Left cardiac atrium (tissue), 4 donors: ENCODE measurements at regions not wholly inside any gene's neighbourhood (a gene's known extent, or its start where the extent isn't known, plus 50 kb on each side); places are given as distances from the start of the nearest gene placed in this dataset.
"Not testable (repeated sequence)": the region's sequence is repeated elsewhere in the genome, so short reads cannot be mapped to it uniquely, and the experiment has no call there.

ENCODE experiments used
- ATAC-seq, 2 donors: fragments of 200-7000 bp; cut with Tn5 transposase; one replicate each; pipeline ENCODE4 v1.9.1; 2020; ENCODE audit warnings: mild to moderate bottlenecking in 2 of 2, moderate library complexity in 2 of 2
- DNase-seq: peaks from one replicate; pipeline ENCODE4 v3.0.0-alpha.2; 2020
- intact Hi-C, 2 donors: fragments of 100-400 bp; cut with DNase I; formaldehyde crosslinking; loops; one replicate each; pipeline versions ENCODE4 v1.14.1 to v1.15.1; 2022 to 2023
- donor health status: DM: no; HTN: yes; CAD: no.
- donor health status: DM: no; HTN: yes; CAD: no; lungs with severe emphysema.
- donor health status: DM: yes; HTN: yes; CAD: no.
- donor health status: Dilated cardiomyopathy.

DNA sequence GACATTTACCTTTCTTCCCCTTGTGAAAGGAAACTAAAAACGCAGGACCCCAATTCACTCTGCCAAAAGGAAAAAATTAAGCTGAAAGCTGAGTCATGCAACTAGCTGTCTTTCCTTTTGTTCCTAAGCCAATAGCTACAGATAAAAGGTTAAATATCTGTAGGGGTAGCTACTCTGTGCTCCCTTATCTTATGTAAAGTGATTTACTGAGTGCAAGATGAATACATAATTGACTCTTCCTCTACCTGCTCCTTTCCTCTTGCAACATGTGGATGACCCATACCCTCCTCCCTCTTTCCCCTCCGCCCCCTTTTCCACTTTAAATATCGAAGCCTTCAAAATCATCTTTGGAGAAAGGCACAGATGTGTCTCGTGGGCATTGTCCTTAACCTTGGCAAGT is 68.0 kb upstream of the ZNF157 start:
- DNase-seq (no peak), ATAC-seq (peak in 1 of 2 donors; percentile 60)
- intact Hi-C loops, result no loop called here

GRCh38 chrX:47306471-47307023 is 63.8 kb upstream of the ZNF157 start:
- intact Hi-C loops, DNase-seq, ATAC-seq: not testable (repeated sequence)

- peak; percentile 25 for DNase-seq
- peak in 1 of 2 donors; percentile 59 for ATAC-seq
- intact Hi-C loops, result no loop called here
These were observed 58.2 kb upstream of the ZNF157 start for GRCh38 chrX:47311932-47312774.

DNA sequence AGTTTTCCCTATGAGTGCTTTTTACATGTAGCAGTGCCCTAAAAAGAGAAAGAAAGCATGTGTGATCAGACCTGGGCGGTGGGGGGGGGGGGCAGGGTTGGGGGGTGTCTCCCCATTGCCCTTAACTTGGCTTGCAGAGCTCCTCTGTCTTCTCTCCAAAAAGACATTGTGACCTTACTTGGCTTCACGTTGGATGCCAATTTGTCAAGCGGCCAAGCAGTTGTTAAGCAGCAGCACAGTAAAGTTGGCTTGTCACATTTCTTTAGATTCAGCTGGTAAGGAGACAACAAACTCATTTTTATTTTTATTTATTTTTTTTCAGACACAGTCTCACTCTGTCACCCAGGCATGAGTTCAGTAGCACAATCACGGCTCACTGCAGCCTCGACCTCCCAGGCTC is 57.3 kb upstream of the ZNF157 start:
- no peak for ATAC-seq
- DNase-seq, result peak; percentile 28
- intact Hi-C loops, result no loop called here

DNA sequence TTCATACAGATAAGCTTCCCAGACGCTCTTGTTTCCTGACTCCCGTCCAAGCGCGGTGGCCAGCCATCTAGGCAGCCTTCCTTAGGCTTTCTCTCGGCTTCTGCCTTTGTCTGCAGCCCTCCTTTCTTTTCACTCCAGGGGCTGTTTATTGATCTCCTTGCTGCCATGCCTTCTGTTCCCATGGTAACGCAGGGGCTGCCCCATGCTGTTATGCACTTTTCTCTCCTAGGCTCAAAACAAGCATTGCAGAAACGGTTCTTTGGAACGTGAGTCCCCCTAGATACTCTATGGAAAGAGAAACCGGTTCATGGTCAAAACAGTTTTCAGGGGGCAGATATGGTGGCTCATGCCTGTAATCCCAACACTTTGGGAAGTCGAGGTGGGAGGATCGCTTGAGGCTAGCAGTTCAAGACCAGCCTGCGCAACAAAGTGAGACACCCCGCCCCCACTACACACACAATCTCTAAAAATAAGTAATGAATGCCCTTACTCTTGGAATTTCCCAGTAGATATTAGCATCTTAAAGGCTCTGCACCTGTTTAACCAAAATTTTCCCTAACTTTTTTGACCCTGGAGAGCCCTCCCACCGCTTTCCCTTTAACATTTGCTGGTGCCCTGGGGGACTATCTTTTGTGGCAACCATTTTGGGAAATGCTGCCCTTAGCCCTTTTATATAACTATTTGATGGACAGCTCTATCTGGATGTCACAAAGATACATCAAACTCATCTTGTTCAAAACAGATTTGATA is 53.9 kb upstream of the ZNF157 start:
- DNase-seq (no peak), ATAC-seq (no peak)
- intact Hi-C loops, result no loop called here
